ENCODE measurements at regions not wholly inside any gene's neighbourhood (a gene's known extent, or its start where the extent isn't known, plus 50 kb on each side); places are given as distances from the start of the nearest gene placed in this dataset.

DNA sequence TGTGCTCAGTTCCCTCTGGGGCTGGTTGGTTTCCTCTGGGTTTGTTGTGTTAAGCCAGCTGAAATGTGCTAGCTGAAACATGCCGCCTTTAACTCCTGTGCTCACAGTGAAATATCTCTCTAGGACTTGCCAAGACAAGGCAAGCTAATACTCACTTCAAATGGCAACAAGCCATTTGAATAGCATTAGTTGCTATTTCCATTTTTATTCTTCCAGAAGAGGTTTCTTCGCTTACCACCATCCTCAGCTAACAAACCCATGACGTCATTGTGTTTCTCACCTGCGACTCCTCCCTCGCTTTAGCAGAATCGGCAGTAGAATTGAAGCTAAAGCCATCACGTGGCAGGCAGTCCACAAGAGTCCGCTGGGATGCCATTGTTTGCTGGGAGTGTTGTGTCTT is 61.3 kb downstream of the ZNF22 start:
- no peak for TF ChIP-seq EZH2 (IDR thresholded peaks at IDR 0.05; ENCODE audit: low read length, missing control alignments)
- no peak for TF ChIP-seq CTCF (conservative IDR thresholded peaks at IDR 0.05 in 1 of 2, IDR thresholded peaks at IDR 0.05 in 1 of 2; ENCODE audit: low read depth in 1 of 2, low read length in 2 of 2)

Measured in fibroblast of lung (primary cell).